ENCODE measurements at regions not wholly inside any gene's neighbourhood (a gene's known extent, or its start where the extent isn't known, plus 50 kb on each side); places are given as distances from the start of the nearest gene placed in this dataset.
A peak's percentile ranks its signal among the peaks of the same experiment; 100 is the strongest.
"Not testable (repeated sequence)": the region's sequence is repeated elsewhere in the genome, so short reads cannot be mapped to it uniquely, and the experiment has no call there.

GRCh38 chr9:67210842-67211241, 218.5 kb upstream of the SPATA31A3 start:
- H3K9me3 ChIP-seq; H3K27me3 ChIP-seq; ATAC-seq (ENCODE audit: low FRiP score in 2 of 2); H3K36me3 ChIP-seq; H3K4me1 ChIP-seq; H3K27ac ChIP-seq; DNase-seq; H3K4me3 ChIP-seq: not testable (repeated sequence)
- WGBS, 2 donors, result 63 to 85% methylated on average over 1 of the region's 3 CpGs

- 100% methylated on average over 1 of the region's 6 CpGs; no CpG with 5 or more reads in 1 of the 2 donors for WGBS, 2 donors
Measured at GRCh38 chr9:67208831-67209437, 216.6 kb upstream of the SPATA31A3 start.

DNA sequence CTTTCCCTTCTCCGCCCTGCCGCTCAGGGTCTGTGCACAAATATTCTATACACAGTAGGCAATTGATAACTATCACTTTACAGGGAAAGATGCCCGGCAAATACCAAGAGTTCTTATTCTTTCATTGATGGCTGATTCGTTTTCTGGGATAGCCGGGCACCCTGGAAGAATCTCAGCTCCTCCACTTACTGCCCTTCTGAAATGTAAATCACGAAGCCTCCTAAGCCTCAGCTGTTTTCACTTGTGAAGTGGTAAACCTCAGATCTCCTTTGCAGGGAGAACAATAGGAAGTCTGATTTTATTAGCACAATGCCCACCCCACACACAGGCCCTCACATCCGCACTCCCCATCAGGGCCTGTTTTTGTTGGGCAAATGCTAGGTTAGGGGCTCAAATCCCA, 203.8 kb upstream of the SPATA31A3 start:
- 69% methylated on average over 3 to 4 of the region's 7 CpGs for WGBS, 2 donors
- not testable (repeated sequence) for H3K36me3 ChIP-seq; DNase-seq; H3K9me3 ChIP-seq; H3K27me3 ChIP-seq; ATAC-seq (ENCODE audit: low FRiP score in 2 of 2); H3K4me1 ChIP-seq; H3K4me3 ChIP-seq; H3K27ac ChIP-seq

More at GRCh38 chr9:67208831-67209437, 216.6 kb upstream of the SPATA31A3 start:
- H3K27me3 ChIP-seq; ATAC-seq (ENCODE audit: low FRiP score in 2 of 2); H3K27ac ChIP-seq; H3K36me3 ChIP-seq; H3K4me1 ChIP-seq; H3K4me3 ChIP-seq; H3K9me3 ChIP-seq; DNase-seq: not testable (repeated sequence)

DNA sequence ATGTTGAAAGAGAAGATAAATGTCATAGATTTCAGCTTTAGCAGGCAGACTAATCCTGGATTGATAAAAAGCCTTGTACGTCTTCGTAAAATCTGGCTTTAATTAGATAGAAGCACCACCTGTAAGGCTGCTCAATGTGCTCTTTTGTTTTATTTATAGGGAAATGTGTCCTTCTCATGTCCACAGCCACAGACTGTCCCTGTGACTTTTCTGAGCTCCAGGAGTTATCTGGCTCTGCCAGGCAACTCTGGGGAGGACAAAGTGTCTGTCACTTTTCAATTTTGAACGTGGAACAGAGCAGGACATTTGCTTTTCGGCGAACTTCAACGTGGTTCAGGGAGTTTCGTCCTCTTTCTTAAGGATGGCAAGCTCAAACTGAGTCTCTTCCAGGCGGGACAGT, 203.0 kb upstream of the SPATA31A3 start:
- H3K4me1 ChIP-seq; DNase-seq; H3K27ac ChIP-seq; ATAC-seq (ENCODE audit: low FRiP score in 2 of 2); H3K4me3 ChIP-seq; H3K36me3 ChIP-seq; H3K9me3 ChIP-seq; H3K27me3 ChIP-seq: not testable (repeated sequence)
- WGBS, 2 donors, result no CpG with 5 or more reads among the region's 8 CpGs

DNA sequence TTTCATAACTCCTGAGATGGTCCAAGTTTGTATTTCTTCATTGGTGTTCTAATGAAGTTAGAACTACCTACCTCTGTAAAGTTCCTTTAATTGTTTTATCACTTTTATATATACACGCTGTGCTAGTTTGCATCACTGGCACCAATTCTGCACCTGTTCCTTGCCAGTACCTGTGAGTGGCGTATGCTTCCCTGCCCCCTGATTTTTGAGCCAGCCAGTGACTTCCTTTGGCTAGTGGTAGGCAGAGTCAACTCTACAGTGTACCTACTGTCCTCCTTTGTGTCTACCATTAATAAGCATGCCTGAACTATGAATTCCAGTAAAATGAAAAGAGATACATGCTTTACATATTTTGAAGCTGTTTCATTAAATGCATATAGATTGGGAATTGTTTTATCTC, 186.8 kb upstream of the SPATA31A3 start:
- H3K27ac ChIP-seq, DNase-seq, H3K36me3 ChIP-seq, H3K9me3 ChIP-seq, H3K27me3 ChIP-seq, H3K4me3 ChIP-seq, H3K4me1 ChIP-seq: not testable (repeated sequence)
- peak in 1 of 2 donors; percentile 51 for ATAC-seq (ENCODE audit: low FRiP score in 2 of 2)
- 87 to 93% methylated on average over 2 of the region's 2 CpGs for WGBS, 2 donors

DNA sequence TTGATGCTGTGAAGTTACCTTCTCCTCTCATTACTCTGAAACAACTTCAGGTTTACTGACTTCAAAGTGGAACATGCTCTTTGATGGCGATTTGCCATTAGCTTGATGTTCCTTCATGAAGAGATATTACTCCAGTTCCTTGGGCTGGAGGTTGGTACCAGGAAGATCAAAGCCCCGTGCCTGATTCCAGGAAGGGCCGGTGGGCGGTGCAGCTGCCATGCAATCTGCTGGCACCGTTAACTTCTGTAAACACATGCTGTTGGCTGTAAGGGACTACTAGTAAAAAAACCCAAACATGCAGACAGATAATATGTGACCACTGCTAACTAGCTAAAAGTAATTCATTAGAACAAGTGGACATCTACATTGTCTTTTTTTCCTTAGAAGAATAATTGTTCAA, 182.8 kb upstream of the SPATA31A3 start:
- WGBS, 2 donors, result 14% methylated on average over 1 of the region's 5 CpGs; no CpG with 5 or more reads in 1 of the 2 donors
- H3K9me3 ChIP-seq; H3K36me3 ChIP-seq; DNase-seq; ATAC-seq (ENCODE audit: low FRiP score in 2 of 2); H3K4me3 ChIP-seq; H3K27me3 ChIP-seq; H3K4me1 ChIP-seq; H3K27ac ChIP-seq: not testable (repeated sequence)

DNA sequence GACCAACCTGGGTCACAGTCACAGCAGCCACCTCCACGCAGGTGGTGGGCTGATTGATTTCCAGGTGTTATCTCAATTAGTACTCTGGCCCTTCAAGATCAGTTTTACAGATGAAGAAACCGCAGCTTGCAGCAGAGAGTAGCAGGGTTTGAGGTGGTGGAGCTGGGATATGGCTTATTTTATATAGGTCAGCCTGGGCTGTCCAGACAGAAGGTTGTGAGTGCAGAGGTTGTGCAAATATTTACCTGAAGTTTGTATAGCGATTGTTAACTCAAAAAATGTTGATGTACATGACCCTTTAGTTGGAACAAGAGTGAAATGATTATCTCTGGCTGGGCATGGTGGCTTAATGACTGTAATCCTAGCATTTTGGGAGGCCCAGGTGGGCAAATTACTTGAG, 179.4 kb upstream of the SPATA31A3 start:
- H3K9me3 ChIP-seq; ATAC-seq (ENCODE audit: low FRiP score in 2 of 2); H3K36me3 ChIP-seq; H3K27ac ChIP-seq; H3K4me3 ChIP-seq; H3K4me1 ChIP-seq; DNase-seq; H3K27me3 ChIP-seq: not testable (repeated sequence)
- 68% methylated on average over 2 of the region's 3 CpGs; no CpG with 5 or more reads in 1 of the 2 donors for WGBS, 2 donors

- H3K9me3 ChIP-seq; ATAC-seq (ENCODE audit: low FRiP score in 2 of 2); DNase-seq; H3K27ac ChIP-seq; H3K27me3 ChIP-seq; H3K36me3 ChIP-seq; H3K4me3 ChIP-seq; H3K4me1 ChIP-seq: not testable (repeated sequence)
- WGBS, 2 donors, result 88% methylated on average over 2 of the region's 4 CpGs; no CpG with 5 or more reads in 1 of the 2 donors
Measured at GRCh38 chr9:67168530-67169157, 176.3 kb upstream of the SPATA31A3 start.

DNA sequence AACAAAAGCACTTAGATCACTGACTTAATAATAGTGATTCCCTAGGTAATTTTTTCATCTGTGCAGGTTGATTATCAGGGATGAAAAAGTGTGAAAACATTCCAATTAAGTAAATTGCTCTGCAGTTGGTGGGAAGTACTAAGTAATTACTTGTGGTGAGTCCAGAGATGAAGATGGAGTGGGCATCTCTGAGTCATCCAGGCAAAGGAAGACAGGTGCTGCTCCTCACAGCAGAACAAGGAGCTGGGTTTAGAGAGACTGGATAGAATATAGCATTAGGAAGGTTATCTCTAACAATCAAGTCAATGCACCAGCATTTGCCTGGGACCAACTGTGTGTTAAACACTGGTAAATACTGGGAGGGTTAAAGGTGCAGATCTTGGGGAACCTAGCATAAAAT, 174.0 kb upstream of the SPATA31A3 start:
- DNase-seq; H3K36me3 ChIP-seq; H3K27ac ChIP-seq; H3K27me3 ChIP-seq; H3K9me3 ChIP-seq; H3K4me1 ChIP-seq; ATAC-seq (ENCODE audit: low FRiP score in 2 of 2); H3K4me3 ChIP-seq: not testable (repeated sequence)

DNA sequence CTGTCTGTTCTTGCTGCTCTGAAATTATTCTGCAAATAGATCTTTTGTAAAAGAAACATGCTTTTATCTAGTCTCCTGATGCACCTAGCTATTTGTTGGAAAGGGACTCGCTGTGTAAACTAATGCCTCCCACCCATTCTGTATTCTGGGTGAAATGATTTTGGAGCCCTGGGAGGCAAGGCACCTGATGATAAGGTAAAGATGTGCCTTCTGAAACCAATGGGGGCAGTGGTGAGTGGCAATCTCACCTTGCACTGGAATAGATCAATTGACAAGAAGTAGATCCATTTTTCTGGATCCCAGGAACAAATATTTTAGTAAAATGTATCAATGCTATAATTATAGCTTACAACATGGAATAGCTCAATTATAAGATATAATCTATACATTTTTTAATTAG, 170.5 kb upstream of the SPATA31A3 start:
- no CpG with 5 or more reads among the region's 1 CpG for WGBS, 2 donors
- not testable (repeated sequence) for H3K27ac ChIP-seq; H3K4me3 ChIP-seq; H3K36me3 ChIP-seq; ATAC-seq (ENCODE audit: low FRiP score in 2 of 2); H3K4me1 ChIP-seq; H3K27me3 ChIP-seq; DNase-seq; H3K9me3 ChIP-seq

GRCh38 chr9:67155218-67155617, 162.9 kb upstream of the SPATA31A3 start:
- not testable (repeated sequence) for H3K4me3 ChIP-seq; H3K27me3 ChIP-seq; H3K9me3 ChIP-seq; H3K27ac ChIP-seq; H3K36me3 ChIP-seq; H3K4me1 ChIP-seq; ATAC-seq (ENCODE audit: low FRiP score in 2 of 2)
- peak in 1 of 2 donors; percentile 10 for DNase-seq
- WGBS, 2 donors, result 93% methylated on average over 9 of the region's 9 CpGs

DNA sequence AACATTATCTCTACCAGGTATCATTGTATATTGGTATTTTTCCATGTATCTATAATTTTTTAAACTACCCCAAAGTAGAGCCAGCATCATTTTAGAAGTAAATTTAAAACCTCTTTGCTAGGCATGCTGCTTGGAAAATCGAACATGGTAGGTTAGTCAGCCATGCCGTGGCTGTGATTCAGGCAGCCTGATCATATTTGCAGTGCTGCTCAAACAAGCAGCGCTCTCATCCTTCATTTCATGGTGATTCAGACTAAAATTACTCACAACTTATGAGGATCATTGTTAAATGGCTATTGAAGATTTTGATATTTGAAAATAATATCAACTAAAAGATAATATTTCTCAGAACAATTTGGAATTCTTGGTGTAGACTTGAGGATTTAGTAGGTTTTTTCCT, 161.2 kb upstream of the SPATA31A3 start:
- not testable (repeated sequence) for H3K4me1 ChIP-seq; H3K36me3 ChIP-seq; H3K9me3 ChIP-seq; H3K4me3 ChIP-seq; H3K27ac ChIP-seq; ATAC-seq (ENCODE audit: low FRiP score in 2 of 2); H3K27me3 ChIP-seq; DNase-seq
- WGBS, 2 donors, result no CpG with 5 or more reads among the region's 3 CpGs

DNA sequence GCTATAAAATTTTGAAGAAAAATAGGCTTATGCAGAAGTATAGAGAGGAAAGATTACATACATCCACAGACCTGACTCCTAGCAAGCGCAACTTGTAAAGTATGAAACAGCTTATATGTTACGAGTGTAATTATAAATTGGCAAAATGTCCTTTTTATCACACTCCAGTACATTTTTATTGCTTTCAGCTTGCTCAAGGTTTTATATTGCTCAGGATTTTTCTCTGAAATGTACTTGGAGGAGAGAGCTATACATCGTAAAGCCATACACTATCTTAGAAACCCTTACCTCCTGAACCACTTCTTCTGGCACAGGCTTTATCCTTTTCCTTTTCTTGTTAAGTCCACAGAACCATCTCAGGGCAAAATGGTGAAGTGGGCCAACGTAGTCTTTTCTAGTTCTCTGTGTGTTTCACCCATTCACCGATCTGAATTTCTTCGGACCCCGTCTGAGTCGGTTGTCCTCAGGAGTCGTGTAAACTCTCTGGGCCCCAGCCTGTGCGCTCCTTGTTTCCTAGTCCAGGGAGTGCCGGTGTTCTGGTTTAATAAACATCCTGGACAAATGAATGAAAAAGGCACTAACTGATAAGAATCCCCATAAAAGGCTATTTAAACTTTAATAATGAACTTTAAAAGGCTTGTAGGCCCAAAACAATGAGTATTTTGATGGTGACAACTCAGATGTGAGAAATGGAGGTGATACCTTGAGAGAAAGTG, 150.2 kb upstream of the SPATA31A3 start:
- not testable (repeated sequence) for DNase-seq; H3K27me3 ChIP-seq; H3K36me3 ChIP-seq; H3K4me3 ChIP-seq; H3K4me1 ChIP-seq; H3K9me3 ChIP-seq; H3K27ac ChIP-seq; ATAC-seq (ENCODE audit: low FRiP score in 2 of 2)
- 90 to 94% methylated on average over 3 to 5 of the region's 11 CpGs for WGBS, 2 donors

Data from upper lobe of left lung (tissue), 6 donors.